ENCODE measurements at regions not wholly inside any gene's neighbourhood (a gene's known extent, or its start where the extent isn't known, plus 50 kb on each side); places are given as distances from the start of the nearest gene placed in this dataset.

GRCh38 chr6:137547186-137547585 is 53.0 kb upstream of the OLIG3 start:
- no peak overlapping the region for H3K4me3 ChIP-seq (ENCODE audit: insufficient read depth, low read depth, low read length)
- TF ChIP-seq CHD1 (IDR thresholded peaks at IDR 0.05; ENCODE audit: low read depth, low read length): no peak
- TF ChIP-seq, protein P1, sequence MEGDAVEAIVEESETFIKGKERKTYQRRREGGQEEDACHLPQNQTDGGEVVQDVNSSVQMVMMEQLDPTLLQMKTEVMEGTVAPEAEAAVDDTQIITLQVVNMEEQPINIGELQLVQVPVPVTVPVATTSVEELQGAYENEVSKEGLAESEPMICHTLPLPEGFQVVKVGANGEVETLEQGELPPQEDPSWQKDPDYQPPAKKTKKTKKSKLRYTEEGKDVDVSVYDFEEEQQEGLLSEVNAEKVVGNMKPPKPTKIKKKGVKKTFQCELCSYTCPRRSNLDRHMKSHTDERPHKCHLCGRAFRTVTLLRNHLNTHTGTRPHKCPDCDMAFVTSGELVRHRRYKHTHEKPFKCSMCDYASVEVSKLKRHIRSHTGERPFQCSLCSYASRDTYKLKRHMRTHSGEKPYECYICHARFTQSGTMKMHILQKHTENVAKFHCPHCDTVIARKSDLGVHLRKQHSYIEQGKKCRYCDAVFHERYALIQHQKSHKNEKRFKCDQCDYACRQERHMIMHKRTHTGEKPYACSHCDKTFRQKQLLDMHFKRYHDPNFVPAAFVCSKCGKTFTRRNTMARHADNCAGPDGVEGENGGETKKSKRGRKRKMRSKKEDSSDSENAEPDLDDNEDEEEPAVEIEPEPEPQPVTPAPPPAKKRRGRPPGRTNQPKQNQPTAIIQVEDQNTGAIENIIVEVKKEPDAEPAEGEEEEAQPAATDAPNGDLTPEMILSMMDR (conservative IDR thresholded peaks at IDR 0.05; ENCODE audit: low read depth, low read length): no peak
- no peak for TF ChIP-seq FOS (IDR thresholded peaks at IDR 0.05; ENCODE audit: low read depth, low read length)
- no peak for TF ChIP-seq RFX5 (IDR thresholded peaks at IDR 0.05; ENCODE audit: low read depth, low read length)
- no peak for TF ChIP-seq MAFK (IDR thresholded peaks at IDR 0.05; ENCODE audit: low read depth, low read length)
- TF ChIP-seq CEBPB (IDR thresholded peaks at IDR 0.05; ENCODE audit: low read depth, low read length): no peak
- TF ChIP-seq RCOR1 (IDR thresholded peaks at IDR 0.05; ENCODE audit: insufficient replicate concordance, low read length): no peak
- TF ChIP-seq POLR2A (IDR thresholded peaks at IDR 0.05; ENCODE audit: low read depth, low read length): no peak
- no peak for TF ChIP-seq BHLHE40 (IDR thresholded peaks at IDR 0.05; ENCODE audit: low read depth, low read length)
- TF ChIP-seq NFE2L2 (IDR thresholded peaks at IDR 0.05; ENCODE audit: low read depth, low read length): no peak
- no peak overlapping the region for H3K4me2 ChIP-seq (ENCODE audit: low read depth, low read length)
- H2BK120ac ChIP-seq (ENCODE audit: low read depth, low read length): no peak overlapping the region
- H4K20me1 ChIP-seq (ENCODE audit: insufficient read depth, low read length): no peaks in the 10 kb centered on the region
- H3K9ac ChIP-seq (ENCODE audit: low read depth, low read length): no peak overlapping the region
- no peak overlapping the region for H3K18ac ChIP-seq (ENCODE audit: low read depth, low read length)
- no peak overlapping the region for H3K23ac ChIP-seq (ENCODE audit: low read depth, low read length)
- no peak overlapping the region for H4K5ac ChIP-seq (ENCODE audit: low read depth, low read length)
- no peak overlapping the region for H3K56ac ChIP-seq (ENCODE audit: extremely low read depth, insufficient read depth, low read length)
- dilution Hi-C loops (cut with HindIII; ENCODE audit: low sequenced_read_pairs, unreplicated experiment): no loop called here
- intact Hi-C loops (cut with micrococcal nuclease): no loop called here
- H3K27me3 ChIP-seq (ENCODE audit: control insufficient read depth, insufficient read depth, low read length): no peaks in the 10 kb centered on the region
- H3K9me1 ChIP-seq (ENCODE audit: insufficient read depth, low read length): no peaks in the 10 kb centered on the region
- in situ Hi-C loops (cut with MboI; ENCODE audit: low sequenced_read_pairs): no loop called here
- BruUV-seq (replicated peaks): no TSS peak
- POLR2A ChIA-PET (ENCODE audit: unreplicated experiment): no interaction called here
- no peak overlapping the region for H2AK5ac ChIP-seq (ENCODE audit: low read depth, low read length)
- DNase-seq (no peak), ATAC-seq (ENCODE audit: low read depth) (no peak)
- no peak overlapping the region for H2BK15ac ChIP-seq (ENCODE audit: low read depth, low read length)
- H3K9me3 ChIP-seq (ENCODE audit: control insufficient read depth, insufficient read depth, low read length): no peaks in the 10 kb centered on the region
- no peaks in the 10 kb centered on the region for H3K36me3 ChIP-seq (ENCODE audit: control insufficient read depth, insufficient read depth, low read length)
- no peaks in the 10 kb centered on the region for H3K4me1 ChIP-seq (ENCODE audit: control insufficient read depth, insufficient read depth, low read length)
- no peak overlapping the region for H3K14ac ChIP-seq (replicated peaks; ENCODE audit: low read depth, low read length)
- no peak overlapping the region for H2AK9ac ChIP-seq (replicated peaks; ENCODE audit: low read depth, low read length, poor library complexity)
- no peak overlapping the region for H4K8ac ChIP-seq (ENCODE audit: low read depth in 2 of 2, low read length in 2 of 2)
- H3K79me1 ChIP-seq (ENCODE audit: low read depth in 1 of 2, low read length in 2 of 2): no peaks in the 10 kb centered on the region
- H3K4ac ChIP-seq (ENCODE audit: low read depth, low read length): no peak overlapping the region
- H4K91ac ChIP-seq (ENCODE audit: insufficient read depth, low read depth, low read length): no peak overlapping the region
- no peak overlapping the region for H3K27ac ChIP-seq (ENCODE audit: insufficient read depth, low read length)
- H2BK5ac ChIP-seq (ENCODE audit: low read depth, low read length, poor library complexity, severe bottlenecking): no peak overlapping the region
- H2BK20ac ChIP-seq (ENCODE audit: low read depth, low read length): no peak overlapping the region
- no CpG with 5 or more reads among the region's 1 CpG for WGBS, 2 experiments (ENCODE audit: extremely low coverage in 2 of 2, insufficient read length in 1 of 2)
- H2AFZ ChIP-seq (replicated peaks; ENCODE audit: low read length, poor library complexity): no peak overlapping the region
- CTCF ChIA-PET: no interaction called here
